ENCODE measurements at regions not wholly inside any gene's neighbourhood (a gene's known extent, or its start where the extent isn't known, plus 50 kb on each side); places are given as distances from the start of the nearest gene placed in this dataset.
"Not testable (repeated sequence)": the region's sequence is repeated elsewhere in the genome, so short reads cannot be mapped to it uniquely, and the experiment has no call there.

- H3K9me3 ChIP-seq, result no peaks in the 10 kb centered on the region
- intact Hi-C loops (cut with DNase I), result no loop called here
Observed at GRCh38 chr11:26878959-26879581, 114.8 kb upstream of the FIBIN start.

GRCh38 chr11:26882363-26882880 lies 111.5 kb upstream of the FIBIN start:
- H3K9me3 ChIP-seq; H3K36me3 ChIP-seq; intact Hi-C loops (cut with DNase I); H3K27ac ChIP-seq; DNase-seq (ENCODE audit: low spot score); H3K27me3 ChIP-seq (replicated peaks; ENCODE audit: insufficient read depth); H3K4me3 ChIP-seq; H3K4me1 ChIP-seq (replicated peaks): not testable (repeated sequence)
- WGBS, result 81% methylated on average over 4 of the region's 4 CpGs

More at GRCh38 chr11:26878959-26879581, 114.8 kb upstream of the FIBIN start:
- WGBS, result 72% methylated on average over 4 of the region's 4 CpGs
- Histone ChIP-seq H3K4me3 (no peak overlapping the region), H3K27ac (no peak overlapping the region), H3K4me1 (replicated peaks) (no peaks in the 10 kb centered on the region), H3K36me3 (no peaks in the 10 kb centered on the region), H3K27me3 (replicated peaks; ENCODE audit: insufficient read depth) (no peaks in the 10 kb centered on the region)
- TF ChIP-seq CTCF (IDR thresholded peaks at IDR 0.05), result no peak
- no peak for TF ChIP-seq POLR2A (IDR thresholded peaks at IDR 0.05)
- TF ChIP-seq POLR2AphosphoS5 (IDR thresholded peaks at IDR 0.05), result no peak
- DNase-seq (ENCODE audit: low spot score), result no peak

- 66% methylated on average over 2 of the region's 2 CpGs for whole genome bisulfite sequencing
- intact Hi-C loops (cut with DNase I), result loop anchor here (10.0 kb wide), 1 partner anchor 137 kb away; no protein-coding TSS in a partner anchor
- no peaks in the 10 kb centered on the region for H3K36me3 ChIP-seq
- no peak overlapping the region for H3K4me3 ChIP-seq
- no peaks in the 10 kb centered on the region for H3K4me1 ChIP-seq (replicated peaks)
- no peak for DNase-seq (ENCODE audit: low spot score)
- H3K27me3 ChIP-seq (replicated peaks; ENCODE audit: insufficient read depth), result no peaks in the 10 kb centered on the region
- H3K27ac ChIP-seq, result no peak overlapping the region
- H3K9me3 ChIP-seq, result no peaks in the 10 kb centered on the region
- TF ChIP-seq POLR2A (IDR thresholded peaks at IDR 0.05), result no peak
- no peak for TF ChIP-seq POLR2AphosphoS5 (IDR thresholded peaks at IDR 0.05)
- no peak for TF ChIP-seq CTCF (IDR thresholded peaks at IDR 0.05)
Observed at GRCh38 chr11:26891501-26891900, 102.4 kb upstream of the FIBIN start.

GRCh38 chr11:26896719-26897118 lies 97.2 kb upstream of the FIBIN start:
- H3K4me1 ChIP-seq (replicated peaks), result no peaks in the 10 kb centered on the region
- no peaks in the 10 kb centered on the region for H3K36me3 ChIP-seq
- no peaks in the 10 kb centered on the region for H3K9me3 ChIP-seq
- 44% methylated on average over 2 of the region's 2 CpGs for WGBS
- DNase-seq (ENCODE audit: low spot score), result no peak
- no peaks in the 10 kb centered on the region for H3K27me3 ChIP-seq (replicated peaks; ENCODE audit: insufficient read depth)
- H3K4me3 ChIP-seq, result no peak overlapping the region
- H3K27ac ChIP-seq, result no peak overlapping the region
- no peak for TF ChIP-seq POLR2A (IDR thresholded peaks at IDR 0.05)
- no peak for TF ChIP-seq POLR2AphosphoS5 (IDR thresholded peaks at IDR 0.05)
- no peak for TF ChIP-seq CTCF (IDR thresholded peaks at IDR 0.05)
- intact Hi-C loops (cut with DNase I), result loop anchor here (10.0 kb wide), 1 partner anchor 142 kb away; no protein-coding TSS in a partner anchor

GRCh38 chr11:26898799-26899198 lies 95.1 kb upstream of the FIBIN start:
- intact Hi-C loops (cut with DNase I), result loop anchor here (10.0 kb wide), 1 partner anchor 144 kb away; no protein-coding TSS in a partner anchor
- H3K4me1 ChIP-seq (replicated peaks), result no peaks in the 10 kb centered on the region
- DNase-seq (ENCODE audit: low spot score), result no peak
- H3K27ac ChIP-seq, result no peak overlapping the region
- H3K27me3 ChIP-seq (replicated peaks; ENCODE audit: insufficient read depth), result no peaks in the 10 kb centered on the region
- no peaks in the 10 kb centered on the region for H3K9me3 ChIP-seq
- 94% methylated on average over 1 of the region's 1 CpG for WGBS
- H3K4me3 ChIP-seq, result no peak overlapping the region
- TF ChIP-seq CTCF (IDR thresholded peaks at IDR 0.05) (no peak), POLR2A (IDR thresholded peaks at IDR 0.05) (no peak), POLR2AphosphoS5 (IDR thresholded peaks at IDR 0.05) (no peak)
- no peaks in the 10 kb centered on the region for H3K36me3 ChIP-seq

All from prostate gland (tissue), 2 donors.